ENCODE measurements at regions not wholly inside any gene's neighbourhood (a gene's known extent, or its start where the extent isn't known, plus 50 kb on each side); places are given as distances from the start of the nearest gene placed in this dataset.

DNA sequence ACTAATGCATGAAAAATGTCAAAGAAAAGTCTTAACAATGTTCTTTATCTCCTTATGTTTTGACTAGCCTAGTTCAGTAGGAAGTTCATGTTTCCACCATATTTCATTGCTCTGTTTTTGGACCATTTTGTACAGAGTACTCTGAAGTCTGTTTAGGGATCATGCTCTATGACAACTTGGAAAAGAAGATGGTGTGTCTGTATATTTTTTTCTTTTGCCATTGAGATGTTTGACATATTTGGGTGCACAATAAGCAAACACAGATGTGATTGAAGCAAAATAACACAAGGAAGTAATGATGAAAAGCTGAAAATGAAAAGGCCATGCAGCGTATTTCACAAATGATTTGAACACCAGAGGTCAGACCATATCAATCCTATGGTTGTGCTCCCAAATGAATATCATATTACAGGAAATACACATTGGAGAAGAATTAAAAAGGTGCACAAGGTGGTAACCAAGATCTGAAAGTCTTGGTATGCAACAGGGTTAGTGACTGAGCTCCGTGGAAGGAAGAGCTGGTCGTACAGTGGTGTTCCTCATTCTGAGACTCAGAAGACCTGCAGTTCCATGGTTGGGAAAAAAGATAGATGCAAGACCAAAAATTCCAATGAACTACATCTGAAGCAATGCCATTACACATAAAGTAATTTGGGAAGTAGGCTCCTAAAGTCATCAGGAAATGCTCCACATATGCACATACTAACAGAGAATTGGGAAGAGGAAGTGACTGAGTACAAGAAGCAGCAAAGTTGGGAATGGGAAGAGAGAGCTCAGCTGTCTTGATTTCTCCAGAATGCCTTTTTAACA, 463.5 kb downstream of the LMO4 start:
- no peak for DNase-seq

DNA sequence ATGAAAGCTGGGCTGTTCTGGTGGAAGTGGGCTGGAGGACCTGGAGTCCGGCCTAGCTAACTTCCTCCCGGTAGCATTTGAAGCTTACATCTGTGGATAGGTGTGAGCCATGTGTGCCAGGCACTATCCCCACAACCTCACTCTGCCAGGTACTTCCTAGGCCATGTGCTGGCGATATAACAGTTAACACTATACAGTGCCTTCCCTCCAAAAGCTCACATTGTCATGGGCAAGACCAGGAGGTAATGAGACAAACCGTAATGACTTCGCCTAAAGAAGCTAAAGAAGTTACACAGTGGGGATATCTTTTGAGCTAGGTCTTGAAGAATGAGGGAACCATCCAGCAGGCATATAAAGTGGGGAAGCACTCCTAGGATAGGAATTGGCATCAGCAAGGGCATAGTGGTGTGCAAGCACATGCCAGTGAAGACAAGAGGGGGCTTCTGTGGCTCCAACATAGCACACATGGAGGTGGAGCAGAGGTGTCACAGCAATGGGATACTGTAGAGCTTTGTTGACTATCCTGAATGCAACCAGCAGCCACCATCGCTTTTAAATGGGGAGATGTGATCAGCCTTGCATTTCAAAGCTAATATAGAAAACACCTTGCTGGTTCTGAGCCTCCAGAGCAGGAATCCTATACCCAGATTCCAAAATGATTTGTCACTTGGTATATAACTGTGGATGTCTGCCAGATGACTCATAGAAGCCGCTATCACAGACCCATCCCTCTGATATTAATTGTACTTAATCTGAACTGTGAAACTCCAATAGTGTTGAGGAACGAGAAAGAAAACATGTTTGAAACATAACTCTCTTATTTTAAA, 466.3 kb downstream of the LMO4 start:
- DNase-seq, result no peak

DNA sequence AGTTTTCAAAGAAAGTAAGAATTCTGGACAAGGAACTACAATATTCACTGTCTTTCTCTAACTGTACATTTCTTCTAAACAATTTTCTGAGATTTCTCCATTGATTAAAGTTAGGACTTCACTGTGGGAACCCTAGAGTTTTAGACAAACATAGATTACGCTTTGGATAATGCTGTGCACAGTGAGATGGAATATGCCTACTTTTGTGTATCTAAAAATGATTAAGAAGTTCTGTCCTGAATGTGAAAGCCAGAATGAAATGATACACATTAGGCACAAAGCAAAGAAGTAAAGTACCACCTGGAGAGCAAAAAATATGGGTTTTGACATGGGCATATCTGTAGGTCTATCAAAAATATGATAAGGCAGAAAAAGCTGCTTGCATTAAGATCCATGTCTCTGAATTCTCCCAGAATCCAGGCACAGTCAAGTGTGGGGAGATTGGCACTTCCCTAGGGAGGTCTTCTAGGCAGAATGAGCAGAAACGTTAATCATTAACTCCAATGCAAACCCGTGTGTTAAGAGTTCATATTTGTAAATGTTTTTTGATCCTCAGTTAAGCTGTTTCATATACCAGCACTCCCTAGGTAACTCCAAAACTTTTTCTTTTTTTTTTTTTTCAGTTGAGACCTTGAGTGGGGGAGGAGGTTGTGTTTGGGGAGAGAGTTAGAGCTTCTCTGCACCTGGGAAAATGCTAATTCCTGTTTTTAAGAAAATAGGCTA, 467.1 kb downstream of the LMO4 start:
- DNase-seq, result no peak

DNA sequence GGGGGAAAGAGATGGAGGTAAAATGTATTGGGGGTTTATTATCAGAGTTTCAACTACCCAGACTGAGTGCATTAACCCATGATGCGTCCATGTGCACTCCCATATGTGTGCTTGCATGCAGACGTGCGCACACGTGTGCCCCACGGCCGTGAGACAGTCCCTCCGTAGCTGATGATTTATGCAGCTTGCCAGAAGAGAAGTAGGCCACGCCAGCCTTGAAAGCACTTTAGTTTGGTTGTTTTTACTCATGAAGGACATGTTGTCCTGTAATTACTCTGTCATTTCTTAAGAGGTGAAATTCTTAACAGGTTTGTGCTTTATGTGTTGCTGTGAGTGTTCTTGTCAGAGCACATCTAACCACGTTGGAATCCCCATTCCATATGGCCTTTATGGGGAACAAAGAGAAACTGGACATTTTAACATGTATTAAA, 467.8 kb downstream of the LMO4 start:
- no peak for DNase-seq

DNA sequence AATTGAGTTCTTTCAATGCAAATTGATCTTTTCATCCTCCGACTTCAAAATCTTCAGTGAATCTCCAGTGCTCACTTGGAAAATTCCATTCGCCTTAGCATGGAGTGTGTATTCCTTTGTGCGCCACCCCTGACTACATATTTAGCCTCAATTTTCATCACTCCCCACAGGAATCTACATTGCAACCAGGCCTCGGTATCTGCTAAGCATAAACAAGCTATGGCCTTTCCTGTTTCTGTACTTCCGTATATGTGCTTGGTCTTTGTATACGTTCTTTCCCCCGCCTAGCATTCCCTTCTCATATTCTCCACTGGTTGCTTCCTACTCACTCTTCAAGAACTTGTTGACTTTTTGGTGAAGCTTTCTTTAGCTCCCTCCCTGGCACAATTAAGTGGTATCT, 470.8 kb downstream of the LMO4 start:
- DNase-seq, result no peak

DNA sequence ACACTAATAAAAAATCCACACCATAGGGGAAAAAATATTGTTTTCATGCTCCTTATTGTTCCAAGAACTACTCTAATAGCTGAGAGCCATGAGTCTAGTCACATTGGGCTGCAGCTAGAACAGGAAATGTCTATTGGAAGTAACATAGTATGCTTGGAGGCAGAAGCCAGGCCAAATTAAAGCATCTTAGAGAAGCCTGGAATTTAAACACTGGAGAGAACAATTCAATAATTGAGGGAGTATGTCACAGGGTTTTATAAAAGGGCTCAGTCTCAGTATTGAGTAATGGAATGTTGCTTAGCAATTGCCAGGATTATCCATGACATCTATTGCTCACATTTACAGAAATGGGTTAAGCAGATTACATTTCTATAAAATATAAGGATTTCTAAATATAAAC, 471.3 kb downstream of the LMO4 start:
- no peak for DNase-seq

DNA sequence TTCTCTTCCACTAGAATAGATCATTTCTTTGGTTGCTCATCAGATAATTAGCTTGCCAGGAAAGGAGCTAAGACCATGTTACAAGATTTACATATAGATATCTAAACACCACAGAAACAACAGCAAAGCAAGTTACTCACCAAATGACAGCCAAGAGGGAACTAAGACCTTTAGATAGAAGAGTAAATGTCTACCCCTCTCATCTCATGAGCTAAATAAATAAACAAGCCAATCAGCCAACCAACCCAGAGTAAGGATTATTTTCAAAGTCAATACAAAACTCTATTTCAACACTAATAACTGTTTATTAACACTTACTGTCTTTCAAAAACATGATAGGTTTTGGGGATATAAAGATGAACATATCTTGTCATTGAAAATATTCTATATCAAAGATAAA, 474.7 kb downstream of the LMO4 start:
- DNase-seq, result no peak

DNA sequence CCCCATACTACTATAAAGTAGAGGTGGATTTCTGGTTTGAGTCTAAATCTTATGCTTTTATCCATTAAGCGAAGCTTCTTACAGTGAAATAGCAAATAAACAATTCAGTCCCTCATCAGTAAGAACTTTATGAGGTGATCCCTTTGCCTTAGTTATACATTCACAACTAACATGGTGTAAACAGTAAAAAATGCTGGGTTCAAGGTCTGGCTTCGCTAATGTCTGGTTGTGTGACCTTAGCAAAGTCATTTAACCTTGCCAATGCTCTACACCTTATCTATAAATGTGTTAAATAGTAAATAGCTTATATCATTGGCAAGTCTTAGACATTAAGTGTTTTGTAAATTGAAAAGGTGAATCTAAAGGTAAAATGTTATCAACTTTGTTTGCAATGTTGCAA, 475.4 kb downstream of the LMO4 start:
- no peak for DNase-seq

DNA sequence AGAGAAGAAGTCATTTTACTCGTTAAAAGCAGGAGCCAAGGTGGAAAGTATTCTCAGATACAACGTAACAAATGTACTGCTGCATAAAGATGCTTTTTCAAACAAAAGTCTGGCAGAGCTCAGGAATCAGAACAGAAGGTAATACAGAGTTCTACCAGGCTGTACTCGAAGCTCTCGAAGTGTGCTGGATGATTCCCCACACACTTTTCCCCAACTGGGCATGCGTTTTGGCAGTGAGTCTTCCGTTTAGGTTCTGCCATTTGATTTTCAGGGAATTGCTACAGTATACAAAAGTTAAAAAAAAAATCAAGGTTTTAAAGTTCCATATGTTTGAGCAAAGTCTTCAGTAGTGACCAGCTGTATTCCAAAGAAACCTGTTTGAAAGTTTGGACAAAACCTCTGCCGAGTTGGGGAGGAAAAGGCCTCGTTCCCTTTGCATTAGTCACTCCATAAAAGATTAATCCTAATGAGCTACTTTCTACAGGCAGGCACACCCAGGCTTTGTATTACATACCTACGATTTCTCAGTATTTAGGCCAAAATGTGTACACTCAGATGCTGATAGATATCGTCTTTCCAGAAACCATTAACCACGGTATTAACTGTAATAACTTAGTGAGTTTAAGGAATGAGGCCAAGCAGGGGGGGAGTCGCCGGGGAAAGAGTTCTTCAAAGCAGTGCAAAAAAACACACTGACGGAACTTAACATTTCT, 477.1 kb downstream of the LMO4 start:
- no peak for DNase-seq

DNA sequence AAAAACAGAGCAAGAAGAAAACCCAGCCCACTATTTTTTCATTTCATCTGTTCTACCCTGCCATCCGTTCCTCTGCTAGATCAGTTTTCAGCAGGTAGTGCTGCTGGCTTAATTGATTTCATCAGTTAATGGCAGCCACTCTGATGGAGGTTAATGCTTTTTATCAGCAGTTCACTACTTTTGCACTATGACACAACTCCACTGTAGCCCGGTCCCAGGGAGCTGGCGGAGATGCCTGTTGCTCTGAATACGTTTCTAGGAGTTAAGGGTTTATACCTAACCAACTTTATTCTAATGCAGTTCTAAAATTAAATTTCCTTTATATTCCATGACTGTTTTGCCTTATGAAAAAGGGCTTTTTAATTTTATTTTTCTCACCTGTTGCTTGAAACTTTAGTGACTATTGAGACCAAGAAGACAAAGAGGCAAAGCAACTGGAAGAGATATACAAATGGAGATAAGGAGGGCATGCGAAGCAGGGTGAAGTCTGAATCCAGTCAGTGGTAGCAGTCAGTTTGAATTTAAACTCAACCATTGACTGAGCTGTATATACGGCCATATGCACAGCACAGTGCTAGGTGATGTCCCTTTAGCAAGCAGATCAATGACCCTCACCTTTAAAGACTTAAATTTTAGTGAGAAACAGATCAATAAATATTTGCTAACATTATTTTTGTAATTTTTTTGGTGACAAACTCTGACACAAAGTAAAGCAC, 477.9 kb downstream of the LMO4 start:
- no peak for DNase-seq

DNA sequence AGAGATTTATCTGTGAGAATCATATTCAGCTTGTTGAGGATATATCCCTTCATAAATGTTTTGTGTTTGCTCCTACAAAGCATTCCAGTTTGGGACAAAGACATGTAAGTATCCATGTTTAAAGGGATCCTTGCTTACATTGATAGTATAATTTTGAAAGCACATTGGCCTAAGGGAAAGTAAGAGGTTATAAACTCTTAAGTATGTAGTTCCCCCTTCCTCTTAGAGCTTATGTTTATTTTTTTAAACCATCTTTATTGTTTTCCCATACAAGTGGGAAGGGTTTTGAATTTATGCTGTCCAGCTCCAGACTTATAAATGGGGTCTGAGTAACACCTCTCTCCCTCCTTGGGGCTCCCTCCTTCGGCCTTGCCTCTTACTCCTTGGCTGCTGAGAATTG, 481.5 kb downstream of the LMO4 start:
- no peak for DNase-seq

DNA sequence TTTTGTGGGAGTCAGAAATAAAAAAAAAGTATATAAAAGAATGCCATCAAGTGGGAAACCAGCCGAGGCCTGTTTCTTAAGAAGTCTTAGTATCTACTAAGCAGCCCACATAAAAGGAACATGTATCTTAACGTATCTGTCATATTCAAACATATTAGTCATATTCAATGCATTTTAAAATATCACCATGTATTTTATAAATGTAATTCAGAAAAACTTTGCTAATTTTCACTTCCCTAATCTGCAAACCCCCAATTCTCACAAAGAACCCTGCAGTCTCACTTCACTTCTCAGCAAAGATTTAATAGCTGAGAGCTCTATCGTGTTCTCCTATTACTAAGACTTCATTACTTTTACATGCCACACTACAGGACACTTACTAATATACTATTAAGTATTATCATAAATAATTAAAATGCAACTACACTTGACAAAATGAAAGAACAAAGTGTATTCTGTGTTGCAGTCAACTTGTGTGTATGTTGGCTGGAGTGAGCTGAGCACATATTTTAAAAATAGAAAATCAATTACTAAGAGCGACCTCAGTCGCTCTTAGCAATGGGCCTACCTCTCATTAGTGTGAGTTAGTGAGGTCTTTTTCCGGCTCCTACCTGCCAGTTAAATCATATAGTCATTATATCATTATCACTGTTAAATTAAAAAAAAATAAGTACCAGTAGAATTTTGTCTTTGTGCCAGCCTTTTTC, 484.3 kb downstream of the LMO4 start:
- DNase-seq, result no peak

DNA sequence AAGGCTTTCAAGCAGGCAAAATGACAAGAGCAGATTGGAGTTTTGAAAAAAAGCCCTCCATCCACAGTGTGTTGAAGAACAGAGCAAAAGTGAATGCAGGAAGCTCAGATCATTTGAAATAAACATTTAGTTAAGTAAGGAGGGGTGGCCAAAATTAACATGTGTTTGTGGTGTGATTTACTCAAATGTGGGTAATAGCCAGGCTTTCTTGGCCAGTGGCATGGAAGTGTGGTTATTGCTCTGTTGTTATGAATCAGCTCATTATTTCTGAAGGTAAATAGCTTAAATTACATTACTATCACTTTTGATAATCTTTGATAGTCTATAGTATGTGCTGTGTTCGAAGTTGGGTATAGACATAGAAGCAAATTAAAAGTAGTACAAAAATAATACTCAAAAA, 485.9 kb downstream of the LMO4 start:
- DNase-seq, result no peak

DNA sequence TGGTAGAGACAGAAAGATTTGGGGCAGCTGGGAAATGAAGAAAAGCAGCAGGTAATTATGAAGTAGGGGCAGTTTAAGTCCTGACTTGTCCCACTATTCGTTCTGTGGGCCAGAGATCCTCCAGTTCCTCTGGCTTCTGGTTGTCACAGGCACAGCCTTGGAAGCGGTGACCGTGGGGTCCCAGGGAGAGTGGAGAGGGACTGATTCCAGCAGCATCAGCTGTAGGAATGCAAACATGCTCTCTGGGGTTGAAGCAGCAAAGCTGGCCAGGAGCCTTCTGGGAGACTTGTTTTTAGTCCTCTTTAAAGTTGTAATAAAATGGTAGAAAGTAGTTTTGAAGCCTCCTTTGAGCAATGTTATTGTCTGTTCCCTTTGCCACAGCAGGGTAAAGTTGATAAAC, 488.0 kb downstream of the LMO4 start:
- no peak for DNase-seq

DNA sequence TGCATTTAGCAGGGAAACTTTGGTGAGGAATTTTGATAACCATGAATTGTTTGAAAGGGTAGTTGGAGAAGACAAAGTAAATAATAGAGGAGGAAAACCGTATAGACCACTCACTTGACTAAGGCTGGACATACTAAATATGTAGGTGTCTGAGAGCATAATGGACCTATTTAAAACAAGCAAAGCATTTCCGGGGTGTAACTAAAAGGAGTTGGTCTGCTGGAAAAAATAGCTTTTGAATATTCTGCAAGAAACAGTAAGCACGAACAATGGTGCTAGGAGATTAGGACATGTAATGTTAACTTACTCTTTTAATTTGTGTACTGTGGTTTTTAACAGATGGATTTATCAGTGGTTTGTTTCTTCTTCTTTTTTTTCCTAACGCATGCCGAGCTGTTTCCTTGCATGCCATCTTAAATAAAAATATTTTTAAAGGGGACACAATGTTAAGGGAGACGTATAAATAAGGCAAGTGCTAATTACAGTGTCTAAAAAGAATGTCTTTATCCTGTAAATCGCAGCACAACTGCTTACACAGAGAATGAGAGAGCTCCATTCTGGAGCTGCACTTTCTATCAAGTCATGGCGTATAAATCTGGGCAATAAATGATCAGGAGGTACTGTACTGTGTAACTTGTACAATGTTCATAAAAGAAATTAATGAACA, 492.1 kb downstream of the LMO4 start:
- no peak for DNase-seq

DNA sequence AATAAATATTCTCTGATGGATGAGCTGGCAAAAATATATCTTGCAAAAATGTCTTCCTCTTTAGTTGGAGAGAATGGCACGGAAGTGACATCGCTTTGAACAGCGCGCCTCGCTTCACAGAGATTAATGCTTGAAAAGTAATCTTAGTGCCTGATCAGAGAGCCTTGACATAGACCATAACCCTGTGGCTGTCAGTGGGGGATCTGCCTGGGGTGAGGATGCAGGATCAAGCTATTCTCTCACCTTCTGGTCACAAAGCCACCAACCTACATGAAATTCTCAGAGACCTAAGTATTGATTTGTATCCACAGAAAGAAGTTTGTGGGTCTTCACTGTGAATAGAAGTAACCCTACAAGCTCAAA, 492.6 kb downstream of the LMO4 start:
- no peak for DNase-seq

DNA sequence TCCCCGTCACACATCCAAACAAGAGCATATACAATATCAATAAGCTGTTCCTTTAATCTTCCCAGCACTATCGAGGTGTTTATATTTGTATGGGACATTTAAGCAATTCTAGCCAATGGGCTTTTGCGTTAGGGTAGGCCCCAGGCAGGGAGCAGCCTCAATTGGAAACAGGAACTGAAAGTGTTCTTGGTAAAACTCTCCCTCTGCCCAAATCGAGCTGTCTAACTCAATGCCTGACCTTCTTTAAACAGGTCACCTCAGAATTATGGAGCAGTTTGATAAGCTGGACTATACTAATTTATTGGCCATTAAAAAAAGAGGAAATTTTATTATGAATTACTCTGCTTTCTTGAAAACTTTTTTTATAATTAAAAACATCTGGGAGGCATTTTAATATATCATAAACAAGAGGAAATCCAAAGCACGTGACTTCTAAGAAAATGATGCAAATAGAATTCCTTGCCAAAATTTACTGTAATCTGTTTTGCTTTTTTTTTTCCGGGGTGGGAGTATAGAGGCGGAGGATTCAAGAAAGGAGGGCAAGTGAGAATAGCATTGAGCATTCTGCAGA, 498.1 kb downstream of the LMO4 start:
- DNase-seq, result peak; percentile 3

DNA sequence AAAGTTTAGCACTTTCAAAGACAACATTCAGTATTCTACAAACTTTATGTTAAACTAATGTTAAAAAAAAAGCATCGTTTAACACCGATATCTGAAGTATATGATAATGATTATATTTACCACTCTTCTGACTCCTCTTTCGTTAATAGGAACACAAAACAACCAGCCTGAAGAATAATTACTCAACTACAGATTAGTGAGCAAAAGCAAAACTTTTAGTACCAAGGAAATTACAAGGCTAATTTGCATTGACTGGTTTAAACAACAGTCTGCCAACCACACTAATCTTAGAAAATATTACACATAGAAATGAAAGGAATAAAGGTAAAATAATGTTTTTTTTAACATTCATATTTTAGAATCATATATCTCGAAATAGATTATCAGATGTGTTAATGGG, 500.7 kb downstream of the LMO4 start:
- DNase-seq, result no peak

DNA sequence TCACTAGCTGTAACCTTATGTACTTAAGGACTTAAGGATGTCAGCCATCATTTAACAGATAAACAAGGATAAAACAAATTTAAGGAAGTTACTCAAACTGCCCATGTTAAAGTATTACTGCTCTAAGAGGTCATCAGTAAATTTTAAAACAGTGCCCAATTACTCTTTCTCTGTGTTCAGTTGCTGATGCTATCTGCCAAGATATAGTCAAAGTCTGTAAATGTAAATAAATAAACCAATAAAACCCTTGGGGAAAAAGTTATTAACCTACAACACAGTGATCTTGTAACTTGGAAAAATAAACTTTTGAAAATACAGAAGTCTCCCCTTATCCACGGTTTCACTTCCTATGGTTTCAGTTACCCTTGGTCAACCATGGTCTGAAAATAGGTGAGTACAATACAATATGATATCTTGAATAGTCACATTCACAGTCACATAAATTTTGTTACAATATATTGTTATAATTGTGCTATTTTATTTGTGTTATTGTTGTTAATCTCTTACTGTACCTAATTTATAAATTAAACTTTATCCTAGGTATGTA, 501.8 kb downstream of the LMO4 start:
- DNase-seq, result no peak

DNA sequence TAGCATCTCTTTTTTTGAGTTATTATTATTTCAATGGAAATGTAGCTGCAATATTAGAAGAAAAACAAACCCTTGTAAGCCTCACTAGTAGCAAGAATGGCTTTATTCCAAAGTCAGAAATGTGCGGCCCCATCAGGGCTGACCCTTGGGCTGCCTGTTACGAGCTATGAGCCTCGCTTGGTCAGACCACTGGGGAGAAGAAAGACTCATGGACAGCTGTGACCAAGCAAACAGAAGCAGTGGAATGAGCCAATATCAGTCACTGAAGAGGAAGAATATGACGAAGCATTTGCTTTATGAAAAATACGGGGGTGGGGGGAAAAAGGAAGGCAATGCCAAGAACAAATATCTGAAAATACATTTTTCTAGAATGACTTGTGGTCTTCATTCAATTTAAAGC, 504.5 kb downstream of the LMO4 start:
- DNase-seq, result no peak

DNA sequence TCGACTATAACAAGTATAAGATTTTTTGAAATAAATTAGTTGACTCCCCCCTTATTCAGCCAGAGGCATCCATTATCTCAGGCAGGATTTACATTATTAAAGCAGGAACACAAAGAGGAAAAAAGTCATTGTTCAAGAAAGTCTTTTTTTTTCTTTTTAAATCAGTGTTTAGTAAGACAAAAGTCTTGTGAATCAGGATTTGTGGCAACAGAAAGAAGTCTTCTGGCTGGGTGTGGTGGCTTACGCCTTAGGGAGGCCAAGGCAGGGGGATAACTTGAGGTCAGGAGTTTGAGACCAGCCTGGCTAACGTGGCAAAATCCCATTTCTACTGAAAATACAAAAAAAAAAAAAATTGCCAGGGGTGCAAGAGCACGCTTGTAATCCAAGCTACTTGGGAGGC, 505.5 kb downstream of the LMO4 start:
- DNase-seq, result no peak
